Astrocyte of the hippocampus (primary cell): ENCODE measurements at regions not wholly inside any gene's neighbourhood (a gene's known extent, or its start where the extent isn't known, plus 50 kb on each side); places are given as distances from the start of the nearest gene placed in this dataset.
"Not testable (repeated sequence)": the region's sequence is repeated elsewhere in the genome, so short reads cannot be mapped to it uniquely, and the experiment has no call there.

Experiments
- DNase-seq: peaks from one replicate; pipeline ENCODE4 v3.0.0; 2011; ENCODE audit warnings: low read depth, low spot score

- DNase-seq: no peak
Measured at GRCh38 chr1:38670544-38671122, 188.9 kb downstream of the RRAGC start.

- DNase-seq: no peak
Measured at GRCh38 chr1:38667626-38668025, 191.9 kb downstream of the RRAGC start.

GRCh38 chr1:38662126-38662525 is 197.4 kb downstream of the RRAGC start:
- peak; percentile 13 for DNase-seq

GRCh38 chr1:38658883-38659282 is 200.7 kb downstream of the RRAGC start:
- DNase-seq: no peak

- DNase-seq: no peak
Measured at GRCh38 chr1:38657873-38658272, 201.7 kb downstream of the RRAGC start.

GRCh38 chr1:38657207-38657840 is 202.2 kb downstream of the RRAGC start:
- DNase-seq: peak; percentile 9

- no peak for DNase-seq
Measured at GRCh38 chr1:38656726-38657125, 202.8 kb downstream of the RRAGC start.

GRCh38 chr1:38652217-38652616 is 207.4 kb downstream of the RRAGC start:
- DNase-seq: no peak

- no peak for DNase-seq
Measured at GRCh38 chr1:38651669-38652068, 207.9 kb downstream of the RRAGC start.

- DNase-seq: no peak
Measured at GRCh38 chr1:38648417-38648816, 211.2 kb downstream of the RRAGC start.

GRCh38 chr1:38647341-38647740 is 212.2 kb downstream of the RRAGC start:
- DNase-seq: not testable (repeated sequence)

- DNase-seq: no peak
Measured at GRCh38 chr1:38644092-38644491, 215.5 kb downstream of the RRAGC start.

- DNase-seq: no peak
Measured at GRCh38 chr1:38641661-38642060, 217.9 kb downstream of the RRAGC start.

- DNase-seq: no peak
Measured at GRCh38 chr1:38640371-38640770, 219.2 kb downstream of the RRAGC start.

GRCh38 chr1:38628241-38628640 is 231.3 kb downstream of the RRAGC start:
- no peak for DNase-seq

GRCh38 chr1:38625939-38626338 is 233.6 kb downstream of the RRAGC start:
- DNase-seq: no peak

GRCh38 chr1:38624336-38625039 is 235.1 kb downstream of the RRAGC start:
- DNase-seq: peak; percentile 28

GRCh38 chr1:38623529-38623928 is 236.0 kb downstream of the RRAGC start:
- DNase-seq: no peak

- no peak for DNase-seq
Measured at GRCh38 chr1:38622197-38622596, 237.4 kb downstream of the RRAGC start.

GRCh38 chr1:38616846-38617245 is 242.7 kb downstream of the RRAGC start:
- DNase-seq: no peak

GRCh38 chr1:38615680-38616079 is 243.9 kb downstream of the RRAGC start:
- no peak for DNase-seq

- no peak for DNase-seq
Measured at GRCh38 chr1:38614861-38615260, 244.7 kb downstream of the RRAGC start.

GRCh38 chr1:38613996-38614395 is 245.6 kb downstream of the RRAGC start:
- peak; percentile 50 for DNase-seq
